HCEC 1CT (cell line): ENCODE measurements at regions not wholly inside any gene's neighbourhood (a gene's known extent, or its start where the extent isn't known, plus 50 kb on each side); places are given as distances from the start of the nearest gene placed in this dataset.

ENCODE experiments used
- DNase-seq: peaks from one replicate; pipeline ENCODE4 v3.0.0-alpha.2; 2017

- DNase-seq: no peak
Measured at GRCh38 chr12:124504273-124505000, 63.0 kb downstream of the NCOR2 start.

GRCh38 chr12:124503305-124503704 is 64.1 kb downstream of the NCOR2 start:
- DNase-seq: no peak

GRCh38 chr12:124502379-124502778 is 65.0 kb downstream of the NCOR2 start:
- no peak for DNase-seq

GRCh38 chr12:124501827-124502226 is 65.6 kb downstream of the NCOR2 start:
- DNase-seq: no peak

- no peak for DNase-seq
Measured at GRCh38 chr12:124501112-124501561, 66.3 kb downstream of the NCOR2 start.

GRCh38 chr12:124499898-124500244 is 67.5 kb downstream of the NCOR2 start:
- DNase-seq: no peak

GRCh38 chr12:124499190-124499753 is 68.1 kb downstream of the NCOR2 start:
- no peak for DNase-seq

GRCh38 chr12:124498275-124499189 is 68.9 kb downstream of the NCOR2 start:
- DNase-seq: peak; percentile 54

GRCh38 chr12:124497658-124498057 is 69.8 kb downstream of the NCOR2 start:
- peak; percentile 89 for DNase-seq

- DNase-seq: peak; percentile 19
Measured at GRCh38 chr12:124497039-124497438, 70.4 kb downstream of the NCOR2 start.

GRCh38 chr12:124496584-124496983 is 70.8 kb downstream of the NCOR2 start:
- DNase-seq: no peak

GRCh38 chr12:124495194-124495983 is 72.0 kb downstream of the NCOR2 start:
- no peak for DNase-seq

- no peak for DNase-seq
Measured at GRCh38 chr12:124494751-124495129, 72.7 kb downstream of the NCOR2 start.

GRCh38 chr12:124493809-124494750 is 73.3 kb downstream of the NCOR2 start:
- no peak for DNase-seq

GRCh38 chr12:124492879-124493808 is 74.3 kb downstream of the NCOR2 start:
- DNase-seq: no peak

GRCh38 chr12:124491856-124492420 is 75.5 kb downstream of the NCOR2 start:
- DNase-seq: no peak

GRCh38 chr12:124491310-124491709 is 76.1 kb downstream of the NCOR2 start:
- DNase-seq: no peak

- no peak for DNase-seq
Measured at GRCh38 chr12:124490584-124491305, 76.7 kb downstream of the NCOR2 start.

- no peak for DNase-seq
Measured at GRCh38 chr12:124489915-124490583, 77.4 kb downstream of the NCOR2 start.
